Retinal pigment epithelial cell (primary cell): ENCODE measurements at regions not wholly inside any gene's neighbourhood (a gene's known extent, or its start where the extent isn't known, plus 50 kb on each side); places are given as distances from the start of the nearest gene placed in this dataset.
"Not testable (repeated sequence)": the region's sequence is repeated elsewhere in the genome, so short reads cannot be mapped to it uniquely, and the experiment has no call there.

ENCODE experiments used
- DNase-seq: peaks from one replicate; pipeline ENCODE4 v3.0.0-alpha.2; 2010; ENCODE audit warnings: low read depth
- H3K4me3 ChIP-seq: 2 replicates; pipeline ENCODE4 v1.5.1; 2011; ENCODE audit warnings: mild to moderate bottlenecking, low read length, control low read depth, moderate library complexity
- CTCF ChIP-seq: conservative IDR thresholded peaks from 2 replicates; pipeline ENCODE4 v1.5.1; 2011; ENCODE audit warnings: low read depth, low read length, control low read depth, inconsistent platforms

DNA sequence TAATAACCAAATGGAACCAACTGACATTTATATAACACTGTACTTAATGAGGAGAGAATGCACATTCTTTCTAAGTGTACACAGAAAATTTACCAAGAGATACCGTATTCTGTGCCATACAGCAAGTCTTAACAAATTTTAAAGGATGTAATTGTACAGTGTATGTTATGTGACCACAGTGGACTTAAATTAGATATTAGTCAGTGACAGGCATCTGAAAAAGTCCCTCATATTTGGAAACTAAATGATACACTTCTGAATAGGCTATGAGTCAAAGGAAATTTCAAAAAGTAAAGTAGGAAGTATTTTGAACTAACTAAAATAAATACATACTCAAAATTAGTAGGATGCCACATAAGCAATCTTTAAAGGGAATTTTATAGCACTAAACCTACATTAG, 59.6 kb upstream of the P3H2 start:
- TF ChIP-seq CTCF, result no peak
- H3K4me3 ChIP-seq, result no peak overlapping the region
- no peak for DNase-seq

DNA sequence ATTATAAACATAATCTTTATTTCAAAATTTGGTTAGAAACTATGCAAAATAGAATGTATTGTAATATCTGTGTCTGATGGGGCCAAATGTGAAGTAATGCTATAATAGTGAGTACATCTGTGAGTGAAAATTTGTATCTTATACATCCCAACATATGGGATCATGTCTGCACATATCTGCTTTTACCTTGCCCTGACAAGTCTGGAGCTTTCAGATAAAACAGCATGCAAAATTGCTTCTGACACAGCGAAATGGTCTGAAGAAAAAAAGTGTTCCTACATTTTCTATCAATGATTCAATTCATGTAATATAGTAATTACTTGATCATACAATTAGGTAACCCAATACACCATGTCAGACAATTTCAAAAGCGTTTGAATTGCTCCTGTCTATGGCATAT, 58.1 kb upstream of the P3H2 start:
- no peak for DNase-seq
- H3K4me3 ChIP-seq, result no peak overlapping the region
- TF ChIP-seq CTCF, result no peak

GRCh38 chr3:190176933-190177525, 56.3 kb upstream of the P3H2 start:
- DNase-seq, H3K4me3 ChIP-seq: not testable (repeated sequence)

DNA sequence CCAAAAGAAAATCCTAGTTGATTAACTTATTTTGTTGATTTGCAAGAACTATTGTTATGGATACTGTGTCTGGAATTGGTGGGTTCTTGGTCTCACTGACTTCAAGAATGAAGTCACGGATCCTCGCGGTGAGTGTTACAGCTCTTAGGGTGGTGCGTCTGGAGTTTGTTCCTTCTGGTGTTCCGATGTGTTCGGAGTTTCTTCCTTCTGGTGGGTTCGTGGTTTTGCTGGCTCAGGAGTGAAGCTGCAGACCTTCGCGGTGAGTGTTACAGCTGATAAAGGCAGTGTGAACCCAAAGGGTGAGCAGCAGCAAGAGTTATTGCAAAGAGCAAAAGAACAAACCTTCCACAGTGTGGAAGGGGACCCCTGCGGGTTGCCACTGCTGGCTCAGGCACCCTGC, 55.4 kb upstream of the P3H2 start:
- H3K4me3 ChIP-seq, DNase-seq: not testable (repeated sequence)

DNA sequence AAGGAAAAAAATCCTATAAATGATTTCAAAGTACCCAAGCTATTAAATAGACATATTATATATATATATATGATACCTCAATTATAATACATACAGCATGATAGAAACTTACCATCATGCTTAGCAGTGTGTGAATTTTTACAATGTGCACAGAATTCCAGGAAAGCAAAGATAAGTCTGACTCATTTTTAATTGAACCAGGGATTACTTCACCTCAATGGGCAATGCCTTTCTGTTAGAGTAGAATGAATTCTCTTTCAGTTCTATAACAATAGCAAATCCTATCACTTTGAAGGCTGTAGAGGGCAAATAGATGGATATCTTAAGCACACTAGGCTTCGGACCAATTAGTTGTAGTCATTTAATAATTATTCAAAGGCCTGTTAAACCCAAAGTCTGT, 54.8 kb upstream of the P3H2 start:
- H3K4me3 ChIP-seq, result no peak overlapping the region
- TF ChIP-seq CTCF, result no peak
- DNase-seq, result peak; percentile 51

DNA sequence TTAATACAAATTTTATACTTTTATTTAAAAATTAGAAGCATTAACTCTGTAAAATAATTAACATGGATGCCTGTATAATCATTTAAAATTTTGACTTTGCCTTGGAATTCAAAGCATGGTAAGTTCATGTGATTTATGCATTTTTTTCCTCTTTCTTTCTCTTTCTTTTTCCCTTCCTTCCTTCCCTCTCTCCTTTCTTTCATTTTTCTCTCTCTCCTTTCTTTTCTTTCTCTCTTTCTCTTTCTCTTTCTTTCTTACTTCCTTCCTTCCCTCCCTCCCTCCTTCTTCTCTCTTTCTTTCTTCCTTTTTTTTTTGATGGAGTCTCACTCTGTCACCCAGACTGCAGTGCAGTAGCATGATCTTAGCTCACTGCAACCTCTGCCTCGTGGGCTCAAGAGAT, 53.8 kb upstream of the P3H2 start:
- DNase-seq, result no peak
- no peak for TF ChIP-seq CTCF
- H3K4me3 ChIP-seq, result no peak overlapping the region

GRCh38 chr3:190173426-190173825, 52.7 kb upstream of the P3H2 start:
- peak; percentile 38 for DNase-seq
- TF ChIP-seq CTCF, result no peak
- no peak overlapping the region for H3K4me3 ChIP-seq

GRCh38 chr3:190172751-190173150, 52.1 kb upstream of the P3H2 start:
- H3K4me3 ChIP-seq, result no peak overlapping the region
- no peak for TF ChIP-seq CTCF
- no peak for DNase-seq
